ENCODE measurements at regions not wholly inside any gene's neighbourhood (a gene's known extent, or its start where the extent isn't known, plus 50 kb on each side); places are given as distances from the start of the nearest gene placed in this dataset.

DNA sequence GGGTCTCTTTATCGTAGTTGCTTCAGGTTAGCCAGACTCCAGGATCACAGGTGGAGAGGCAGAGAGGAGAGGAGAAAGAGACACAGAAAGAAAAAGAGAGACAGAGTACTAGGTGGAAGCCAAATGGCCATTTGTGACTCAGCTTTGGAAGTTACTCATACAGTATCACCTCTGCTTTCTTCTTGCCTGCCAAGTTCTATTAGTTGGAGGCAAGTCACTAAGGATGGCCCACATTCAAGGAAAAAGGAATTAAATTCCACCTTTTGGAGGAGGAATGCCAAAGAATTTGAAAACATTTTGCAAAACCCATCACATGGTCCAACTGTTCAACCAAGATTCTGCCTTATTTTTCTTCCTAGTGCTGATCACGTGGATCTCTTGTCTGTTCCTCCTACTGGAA lies 291.1 kb downstream of the CHL1 start:
- Mint-ChIP-seq H3K27me3 (ENCODE audit: insufficient read depth) (no peaks in the 10 kb centered on the region), H3K27ac (no peak overlapping the region), H3K4me3 (no peak overlapping the region), H3K36me3 (ENCODE audit: low read depth) (no peaks in the 10 kb centered on the region), H3K9me3 (no peaks in the 10 kb centered on the region), H3K4me1 (ENCODE audit: low read depth) (no peaks in the 10 kb centered on the region)
- intact Hi-C loops (cut with micrococcal nuclease), result no loop called here
- no peak for DNase-seq (ENCODE audit: low spot score)

DNA sequence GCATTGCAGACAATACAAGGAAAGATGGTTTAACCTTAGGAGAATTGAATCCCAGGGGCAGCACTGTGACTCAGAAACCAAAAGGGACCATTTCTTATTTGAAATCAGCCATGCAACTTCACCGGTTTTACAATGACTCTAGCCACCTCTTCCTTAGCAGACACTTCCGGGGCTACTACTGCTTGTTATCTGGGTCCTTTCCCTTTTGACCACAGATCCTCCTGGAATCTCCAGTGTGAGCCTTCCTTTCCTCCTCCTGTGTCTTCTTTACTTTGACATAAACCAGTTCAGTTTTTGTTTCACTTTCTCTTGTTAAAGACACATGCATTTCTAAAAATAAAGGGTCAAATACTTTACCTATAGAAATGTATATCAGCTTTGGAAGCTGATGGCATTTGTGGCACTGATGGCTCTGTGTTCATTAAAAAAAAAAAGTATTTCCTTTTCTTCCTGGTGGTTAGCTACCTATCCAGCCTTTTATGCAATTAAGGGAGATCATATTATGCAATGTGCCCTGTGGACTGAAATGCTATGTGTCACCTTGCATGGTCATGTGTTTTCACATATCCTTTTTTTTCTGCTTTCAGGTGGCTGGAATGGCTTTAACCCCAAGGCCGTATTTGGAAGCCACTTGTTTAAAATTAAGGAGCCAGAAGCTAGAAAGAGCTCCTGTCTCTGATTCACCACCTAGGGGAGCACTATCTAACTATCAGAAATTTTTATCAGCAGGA lies 296.2 kb downstream of the CHL1 start:
- H3K27me3 Mint-ChIP-seq (ENCODE audit: insufficient read depth), result no peaks in the 10 kb centered on the region
- H3K4me1 Mint-ChIP-seq (ENCODE audit: low read depth), result no peaks in the 10 kb centered on the region
- H3K9me3 Mint-ChIP-seq, result no peaks in the 10 kb centered on the region
- no peaks in the 10 kb centered on the region for H3K36me3 Mint-ChIP-seq (ENCODE audit: low read depth)
- no peak for DNase-seq (ENCODE audit: low spot score)
- H3K27ac Mint-ChIP-seq, result no peak overlapping the region
- intact Hi-C loops (cut with micrococcal nuclease), result no loop called here
- H3K4me3 Mint-ChIP-seq, result no peak overlapping the region

DNA sequence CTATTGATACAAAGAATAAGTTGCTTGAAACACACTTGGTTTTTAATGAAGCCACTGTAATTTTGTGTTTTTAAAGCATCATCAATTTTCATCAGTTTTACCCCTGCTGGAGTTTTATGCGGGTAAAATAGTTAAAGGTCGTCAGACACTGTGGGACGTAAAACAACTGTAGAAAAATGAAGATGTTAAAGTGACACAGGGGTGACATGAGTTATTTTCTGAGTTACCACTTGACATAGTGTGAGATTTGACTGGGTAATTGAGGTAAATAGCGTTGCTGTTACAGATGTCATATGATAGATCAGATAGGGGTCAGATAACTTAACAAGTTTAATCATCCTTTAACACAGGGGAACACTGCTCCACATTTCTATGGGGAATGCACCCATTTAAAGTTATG lies 297.6 kb downstream of the CHL1 start:
- no peak for DNase-seq (ENCODE audit: low spot score)
- Mint-ChIP-seq H3K4me1 (ENCODE audit: low read depth) (no peaks in the 10 kb centered on the region), H3K4me3 (no peak overlapping the region), H3K9me3 (no peaks in the 10 kb centered on the region), H3K36me3 (ENCODE audit: low read depth) (no peaks in the 10 kb centered on the region), H3K27ac (no peak overlapping the region), H3K27me3 (ENCODE audit: insufficient read depth) (no peaks in the 10 kb centered on the region)
- intact Hi-C loops (cut with micrococcal nuclease), result no loop called here

DNA sequence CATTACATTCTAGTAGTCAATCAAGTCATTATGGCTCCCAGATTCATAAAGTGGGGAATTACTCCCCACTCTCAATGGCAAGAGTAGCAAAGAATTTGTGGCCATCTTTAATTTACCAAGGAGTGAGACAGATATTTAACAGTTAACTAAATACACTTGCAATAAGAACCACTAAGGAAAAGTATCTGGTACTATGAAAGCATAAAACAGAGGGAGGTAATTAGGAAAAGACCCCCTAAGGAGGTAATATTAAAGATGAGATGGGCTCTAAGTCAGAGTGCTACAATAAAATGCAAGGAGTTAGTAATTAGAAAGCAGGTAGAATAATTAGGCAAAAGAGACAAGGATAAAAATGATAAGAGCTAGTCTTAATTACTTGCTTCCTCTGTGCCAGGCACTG lies 301.9 kb downstream of the CHL1 start:
- no peaks in the 10 kb centered on the region for H3K27me3 Mint-ChIP-seq (ENCODE audit: insufficient read depth)
- H3K4me3 Mint-ChIP-seq, result no peak overlapping the region
- intact Hi-C loops (cut with micrococcal nuclease), result no loop called here
- H3K4me1 Mint-ChIP-seq (ENCODE audit: low read depth), result no peaks in the 10 kb centered on the region
- H3K36me3 Mint-ChIP-seq (ENCODE audit: low read depth), result no peaks in the 10 kb centered on the region
- no peak for DNase-seq (ENCODE audit: low spot score)
- H3K9me3 Mint-ChIP-seq, result no peaks in the 10 kb centered on the region
- no peak overlapping the region for H3K27ac Mint-ChIP-seq

DNA sequence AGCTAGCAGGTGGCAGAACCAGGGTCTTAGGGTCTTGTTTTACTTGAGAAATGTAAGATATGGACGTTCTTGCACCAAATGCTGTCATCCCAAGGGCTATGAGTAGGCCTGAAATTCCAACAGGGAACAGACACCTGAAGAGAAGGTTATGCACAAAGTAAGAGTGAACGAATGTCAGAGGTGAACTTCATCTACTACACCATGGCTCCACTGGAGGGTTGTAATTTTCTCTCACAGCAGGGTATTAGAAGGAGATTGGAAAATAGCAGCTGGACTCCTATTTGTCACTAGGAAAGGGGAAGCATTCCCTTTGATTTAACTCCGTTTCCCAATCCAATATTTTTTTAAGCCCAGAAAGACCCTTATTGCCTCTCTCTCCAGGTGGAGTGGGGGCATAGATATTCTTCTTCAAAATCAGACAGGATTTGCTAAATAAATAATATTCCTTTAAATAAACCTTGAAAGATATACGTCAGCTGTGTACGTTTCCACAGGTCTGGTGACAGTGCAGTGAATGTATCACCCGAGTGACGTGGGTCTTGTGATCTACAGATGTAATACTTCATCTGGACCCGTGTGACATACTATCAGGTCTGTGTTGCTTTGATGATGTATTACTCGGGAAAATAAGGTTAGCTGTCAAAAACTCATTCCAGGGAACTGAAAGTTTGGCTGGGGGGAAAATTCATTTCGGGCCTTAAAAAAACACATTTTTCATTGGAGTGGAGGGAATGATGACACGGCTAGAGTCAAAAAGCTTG lies 302.6 kb downstream of the CHL1 start:
- no peaks in the 10 kb centered on the region for H3K9me3 Mint-ChIP-seq
- intact Hi-C loops (cut with micrococcal nuclease), result no loop called here
- no peak overlapping the region for H3K27ac Mint-ChIP-seq
- no peak overlapping the region for H3K4me3 Mint-ChIP-seq
- no peaks in the 10 kb centered on the region for H3K36me3 Mint-ChIP-seq (ENCODE audit: low read depth)
- no peaks in the 10 kb centered on the region for H3K4me1 Mint-ChIP-seq (ENCODE audit: low read depth)
- no peak for DNase-seq (ENCODE audit: low spot score)
- no peaks in the 10 kb centered on the region for H3K27me3 Mint-ChIP-seq (ENCODE audit: insufficient read depth)

DNA sequence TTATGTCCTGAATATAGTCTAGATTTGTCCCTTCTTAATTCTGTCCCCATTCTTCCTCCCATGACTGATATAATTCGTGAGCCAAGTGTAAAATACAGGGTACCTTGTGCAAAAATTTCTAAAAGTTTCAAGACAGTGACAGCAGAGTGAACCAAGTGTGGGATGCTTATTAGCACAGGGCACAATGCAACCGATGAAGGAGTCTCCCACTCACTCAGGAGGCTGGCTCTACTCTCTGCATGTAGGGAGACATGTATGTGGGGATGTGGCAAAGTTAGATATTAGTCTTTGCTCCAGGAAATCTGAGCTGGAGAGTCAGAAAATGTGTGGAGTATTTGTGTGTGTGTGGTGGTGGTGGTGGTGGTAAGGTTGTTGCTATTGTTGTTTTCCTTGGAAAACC lies 305.9 kb downstream of the CHL1 start:
- H3K36me3 Mint-ChIP-seq (ENCODE audit: low read depth), result no peaks in the 10 kb centered on the region

DNA sequence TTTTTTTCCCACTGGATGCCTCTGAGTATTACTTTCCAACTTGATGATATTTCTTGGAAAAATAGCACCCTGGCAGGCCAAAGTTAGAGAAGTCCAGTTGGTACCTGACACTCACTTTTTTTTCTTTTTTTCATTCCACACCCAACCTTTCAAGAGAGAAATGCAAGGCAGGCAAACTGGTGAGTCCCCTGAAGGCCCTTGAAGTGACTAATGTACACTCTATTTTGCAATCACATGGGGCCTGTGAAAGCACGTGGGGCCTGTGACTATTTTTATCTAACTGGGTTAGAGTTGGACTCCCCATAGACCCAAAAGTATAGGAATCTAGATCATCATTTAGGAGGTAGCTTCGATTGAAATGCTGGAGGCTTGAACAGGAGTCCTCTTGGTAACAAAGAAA lies 316.7 kb downstream of the CHL1 start:
- H3K36me3 Mint-ChIP-seq (ENCODE audit: low read depth), result no peaks in the 10 kb centered on the region
- H3K4me3 Mint-ChIP-seq, result no peak overlapping the region
- intact Hi-C loops (cut with micrococcal nuclease), result no loop called here
- H3K4me1 Mint-ChIP-seq (ENCODE audit: low read depth), result no peaks in the 10 kb centered on the region
- no peak overlapping the region for H3K27ac Mint-ChIP-seq
- H3K9me3 Mint-ChIP-seq, result peaks cover 9% of the 10 kb centered on the region
- no peaks in the 10 kb centered on the region for H3K27me3 Mint-ChIP-seq (ENCODE audit: insufficient read depth)
- no peak for DNase-seq (ENCODE audit: low spot score)

More for the DNA sequence above, 305.9 kb downstream of the CHL1 start:
- H3K27ac Mint-ChIP-seq, result no peak overlapping the region
- intact Hi-C loops (cut with micrococcal nuclease), result no loop called here
- H3K4me1 Mint-ChIP-seq (ENCODE audit: low read depth), result no peaks in the 10 kb centered on the region
- no peaks in the 10 kb centered on the region for H3K27me3 Mint-ChIP-seq (ENCODE audit: insufficient read depth)
- no peak overlapping the region for H3K4me3 Mint-ChIP-seq
- H3K9me3 Mint-ChIP-seq, result no peaks in the 10 kb centered on the region
- DNase-seq (ENCODE audit: low spot score), result no peak

DNA sequence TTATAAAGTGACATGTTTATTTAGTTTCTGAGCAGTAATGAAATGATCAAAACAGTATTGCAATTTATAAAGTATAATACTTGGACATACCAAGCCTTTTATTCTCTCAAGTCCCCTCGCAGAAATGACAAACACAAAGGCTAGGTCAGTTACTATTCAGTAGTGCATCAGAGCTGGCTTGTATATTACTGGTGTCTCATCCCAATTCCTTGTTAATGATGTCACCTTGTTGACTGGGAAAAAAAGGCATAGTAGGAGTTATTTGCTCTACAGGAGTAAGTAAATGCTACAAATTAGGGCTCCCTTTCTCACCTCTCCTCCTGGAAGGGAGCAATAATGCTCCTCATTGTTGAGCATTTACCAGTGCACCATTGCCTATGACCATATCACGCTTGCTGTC lies 317.6 kb downstream of the CHL1 start:
- H3K36me3 Mint-ChIP-seq (ENCODE audit: low read depth), result no peaks in the 10 kb centered on the region
- no peak for DNase-seq (ENCODE audit: low spot score)
- H3K27ac Mint-ChIP-seq, result no peak overlapping the region
- intact Hi-C loops (cut with micrococcal nuclease), result no loop called here
- H3K4me3 Mint-ChIP-seq, result no peak overlapping the region
- H3K9me3 Mint-ChIP-seq, result peaks cover 6% of the 10 kb centered on the region
- no peaks in the 10 kb centered on the region for H3K4me1 Mint-ChIP-seq (ENCODE audit: low read depth)
- H3K27me3 Mint-ChIP-seq (ENCODE audit: insufficient read depth), result no peaks in the 10 kb centered on the region

DNA sequence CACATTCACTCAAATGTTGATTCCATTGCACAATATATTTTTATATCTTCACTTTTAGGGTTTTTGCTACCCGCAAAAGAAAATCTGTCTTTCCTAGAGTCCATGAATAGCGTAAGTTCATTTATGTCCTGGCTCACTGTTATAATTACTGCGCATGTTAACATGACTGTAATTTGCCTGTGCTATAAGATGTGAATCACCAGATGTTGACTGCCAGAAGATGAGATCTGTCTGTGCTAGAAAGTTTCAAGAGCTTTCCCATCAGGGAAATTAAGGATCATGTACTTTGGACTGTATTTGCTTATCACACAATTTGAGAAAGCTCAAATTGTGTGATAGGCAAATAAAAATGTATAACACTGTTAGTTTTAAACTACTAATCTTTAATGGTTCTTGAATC lies 322.5 kb downstream of the CHL1 start:
- H3K4me3 Mint-ChIP-seq, result no peak overlapping the region
- H3K27ac Mint-ChIP-seq, result no peak overlapping the region
- intact Hi-C loops (cut with micrococcal nuclease), result no loop called here
- no peaks in the 10 kb centered on the region for H3K9me3 Mint-ChIP-seq
- H3K27me3 Mint-ChIP-seq (ENCODE audit: insufficient read depth), result no peaks in the 10 kb centered on the region
- no peaks in the 10 kb centered on the region for H3K4me1 Mint-ChIP-seq (ENCODE audit: low read depth)
- H3K36me3 Mint-ChIP-seq (ENCODE audit: low read depth), result no peaks in the 10 kb centered on the region
- DNase-seq (ENCODE audit: low spot score), result no peak

DNA sequence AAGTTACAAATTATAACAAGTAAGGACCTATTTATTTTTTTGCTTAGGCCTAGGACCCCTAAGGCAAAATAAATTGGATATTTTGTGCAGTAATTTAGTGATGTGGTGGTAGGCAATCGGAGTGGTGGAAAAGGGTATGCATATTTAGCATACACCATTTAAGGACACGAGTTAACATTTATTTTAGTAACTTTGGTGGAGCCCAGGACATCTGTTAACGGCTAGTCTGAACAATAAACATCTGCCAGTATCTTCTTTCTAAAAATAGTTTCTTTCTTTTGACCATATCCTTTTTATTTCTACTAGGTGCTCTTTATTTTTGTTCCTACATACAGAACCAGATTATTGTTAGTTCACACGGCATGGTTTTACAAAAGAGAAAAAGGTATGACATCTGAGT lies 326.3 kb downstream of the CHL1 start:
- no peaks in the 10 kb centered on the region for H3K4me1 Mint-ChIP-seq (ENCODE audit: low read depth)
- DNase-seq (ENCODE audit: low spot score), result no peak
- intact Hi-C loops (cut with micrococcal nuclease), result no loop called here
- no peak overlapping the region for H3K27ac Mint-ChIP-seq
- H3K4me3 Mint-ChIP-seq, result no peak overlapping the region
- H3K36me3 Mint-ChIP-seq (ENCODE audit: low read depth), result no peaks in the 10 kb centered on the region
- H3K9me3 Mint-ChIP-seq, result no peaks in the 10 kb centered on the region
- H3K27me3 Mint-ChIP-seq (ENCODE audit: insufficient read depth), result no peaks in the 10 kb centered on the region

DNA sequence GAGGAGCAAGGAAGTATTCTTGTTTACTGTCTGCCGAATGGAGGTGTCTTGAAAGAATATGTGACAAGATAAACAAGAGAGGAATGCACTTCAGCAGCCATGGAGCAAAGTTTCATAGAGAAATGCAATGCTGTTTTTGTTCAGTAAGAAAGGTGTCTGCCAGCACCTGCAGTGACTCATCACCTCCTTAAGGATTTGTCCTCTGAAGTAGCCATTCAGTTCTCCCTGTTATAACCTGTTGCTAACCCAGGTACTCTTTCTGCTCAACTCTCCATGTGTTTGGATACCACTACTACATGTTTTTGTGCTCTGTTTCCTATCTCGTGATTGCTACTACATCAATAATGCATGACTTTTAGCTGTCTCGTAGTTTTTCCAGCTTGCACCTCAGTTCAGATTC lies 328.9 kb downstream of the CHL1 start:
- H3K36me3 Mint-ChIP-seq (ENCODE audit: low read depth), result no peaks in the 10 kb centered on the region
- H3K27ac Mint-ChIP-seq, result no peak overlapping the region
- intact Hi-C loops (cut with micrococcal nuclease), result no loop called here
- H3K4me3 Mint-ChIP-seq, result no peak overlapping the region
- no peaks in the 10 kb centered on the region for H3K9me3 Mint-ChIP-seq
- DNase-seq (ENCODE audit: low spot score), result no peak
- no peaks in the 10 kb centered on the region for H3K27me3 Mint-ChIP-seq (ENCODE audit: insufficient read depth)
- no peaks in the 10 kb centered on the region for H3K4me1 Mint-ChIP-seq (ENCODE audit: low read depth)

DNA sequence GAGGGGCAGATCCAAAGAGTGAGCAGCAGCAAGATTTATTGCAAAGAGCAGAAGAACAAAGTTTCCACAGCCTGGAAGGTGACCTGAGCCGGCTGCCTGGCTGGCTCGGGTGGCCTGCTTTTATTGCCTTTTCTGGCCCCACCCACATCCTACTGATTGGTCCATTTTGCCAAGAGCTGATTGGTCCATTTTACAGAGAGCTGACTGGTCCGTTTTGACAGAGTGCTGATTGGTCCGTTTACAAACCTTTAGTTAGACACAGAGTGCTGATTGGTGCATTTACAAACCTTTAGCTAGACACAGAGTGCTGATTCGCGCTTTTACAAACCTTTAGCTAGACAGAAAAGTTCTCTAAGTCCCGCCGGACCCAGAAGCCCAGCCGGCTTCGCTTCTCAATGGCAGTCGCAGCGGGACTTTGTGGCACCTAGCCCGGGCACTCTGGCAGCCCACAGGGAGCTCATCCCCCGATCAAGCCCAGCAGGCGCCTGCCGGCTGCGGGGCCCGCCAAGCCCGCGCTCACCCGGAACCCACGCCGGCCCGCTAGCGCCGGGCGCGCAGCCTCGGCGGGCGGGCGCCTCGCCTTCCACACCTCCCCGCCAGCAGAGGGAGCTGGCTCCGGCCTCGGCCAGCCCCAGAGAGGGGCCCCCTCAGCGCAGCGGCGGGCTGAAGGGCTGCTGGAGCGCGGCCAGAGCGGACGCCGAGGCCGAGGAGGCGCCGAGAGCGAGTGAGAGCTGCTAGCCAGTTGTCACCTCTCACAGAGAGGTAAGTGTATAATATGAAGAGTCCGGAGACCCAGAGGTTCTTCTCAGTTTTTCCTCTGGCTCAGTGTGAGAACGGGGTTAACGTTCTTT lies 339.2 kb downstream of the CHL1 start:
- intact Hi-C loops (cut with micrococcal nuclease), result no loop called here
- Mint-ChIP-seq H3K27me3 (ENCODE audit: insufficient read depth) (no peaks in the 10 kb centered on the region), H3K27ac (no peak overlapping the region), H3K4me3 (no peak overlapping the region), H3K4me1 (ENCODE audit: low read depth) (no peaks in the 10 kb centered on the region), H3K36me3 (ENCODE audit: low read depth) (no peaks in the 10 kb centered on the region), H3K9me3 (peaks cover 4% of the 10 kb centered on the region)
- no peak for DNase-seq (ENCODE audit: low spot score)

DNA sequence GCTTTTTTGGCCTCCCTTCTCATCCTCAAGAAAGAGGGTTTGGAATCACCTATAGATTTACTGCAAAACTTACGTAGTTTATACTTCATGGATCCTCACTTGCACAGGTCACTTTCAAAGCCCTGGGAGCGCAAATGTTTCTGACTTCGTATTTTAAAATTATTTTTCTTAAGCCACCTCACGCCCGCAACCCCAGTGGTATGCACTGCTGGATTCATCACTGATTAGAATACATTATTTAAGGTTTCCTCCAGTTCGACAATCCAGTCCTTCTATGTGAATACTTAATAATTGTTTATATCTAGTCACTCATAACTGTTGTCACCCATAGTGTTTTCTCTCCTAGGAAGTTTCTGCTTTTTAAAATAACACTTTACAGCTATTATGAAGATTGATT lies 339.9 kb downstream of the CHL1 start:
- no peak for DNase-seq (ENCODE audit: low spot score)
- Mint-ChIP-seq H3K4me3 (no peak overlapping the region), H3K9me3 (peaks cover 4% of the 10 kb centered on the region), H3K27me3 (ENCODE audit: insufficient read depth) (no peaks in the 10 kb centered on the region), H3K4me1 (ENCODE audit: low read depth) (no peaks in the 10 kb centered on the region), H3K27ac (no peak overlapping the region), H3K36me3 (ENCODE audit: low read depth) (no peaks in the 10 kb centered on the region)
- intact Hi-C loops (cut with micrococcal nuclease), result no loop called here

All from activated T-helper 1 cell treated with anti-CD3 and anti-CD28 coated beads, Interleukin-12 subunit alpha, Interleukin-12 subunit beta, Interleukin-2, Interleukin-4 antibody, amounts not matched to agents 30 ng/mL and 10 ng/mL and 1 ng/mL, durations not matched to agents 14 hours and 24 hours and 36 hours (primary cell).